ENCODE measurements at regions not wholly inside any gene's neighbourhood (a gene's known extent, or its start where the extent isn't known, plus 50 kb on each side); places are given as distances from the start of the nearest gene placed in this dataset.

GRCh38 chr5:124052201-124052600 is 540.2 kb downstream of the CSNK1G3 start:
- TF ChIP-seq POLR2AphosphoS5 (IDR thresholded peaks at IDR 0.05) (no peak), EP300 (IDR thresholded peaks at IDR 0.05) (no peak), POLR2A (IDR thresholded peaks at IDR 0.05) (no peak)
- TF ChIP-seq, protein P1, sequence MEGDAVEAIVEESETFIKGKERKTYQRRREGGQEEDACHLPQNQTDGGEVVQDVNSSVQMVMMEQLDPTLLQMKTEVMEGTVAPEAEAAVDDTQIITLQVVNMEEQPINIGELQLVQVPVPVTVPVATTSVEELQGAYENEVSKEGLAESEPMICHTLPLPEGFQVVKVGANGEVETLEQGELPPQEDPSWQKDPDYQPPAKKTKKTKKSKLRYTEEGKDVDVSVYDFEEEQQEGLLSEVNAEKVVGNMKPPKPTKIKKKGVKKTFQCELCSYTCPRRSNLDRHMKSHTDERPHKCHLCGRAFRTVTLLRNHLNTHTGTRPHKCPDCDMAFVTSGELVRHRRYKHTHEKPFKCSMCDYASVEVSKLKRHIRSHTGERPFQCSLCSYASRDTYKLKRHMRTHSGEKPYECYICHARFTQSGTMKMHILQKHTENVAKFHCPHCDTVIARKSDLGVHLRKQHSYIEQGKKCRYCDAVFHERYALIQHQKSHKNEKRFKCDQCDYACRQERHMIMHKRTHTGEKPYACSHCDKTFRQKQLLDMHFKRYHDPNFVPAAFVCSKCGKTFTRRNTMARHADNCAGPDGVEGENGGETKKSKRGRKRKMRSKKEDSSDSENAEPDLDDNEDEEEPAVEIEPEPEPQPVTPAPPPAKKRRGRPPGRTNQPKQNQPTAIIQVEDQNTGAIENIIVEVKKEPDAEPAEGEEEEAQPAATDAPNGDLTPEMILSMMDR (IDR thresholded peaks at IDR 0.05): no peak
- H3K36me3 ChIP-seq: no peaks in the 10 kb centered on the region
- no peaks in the 10 kb centered on the region for H3K27me3 ChIP-seq
- no peak overlapping the region for H3K27ac ChIP-seq
- DNase-seq: no peak
- no peaks in the 10 kb centered on the region for H3K9me3 ChIP-seq
- H3K4me3 ChIP-seq: no peak overlapping the region
- intact Hi-C loops (cut with DNase I; ENCODE audit: low total_unique reads): no loop called here
- H3K4me1 ChIP-seq: peaks cover 0 to 8% (median 5%) of the 10 kb centered on the region in 4 donors
- WGBS, 5 donors: 67 to 79% (median 77%) methylated on average over 2 of the region's 2 CpGs

DNA sequence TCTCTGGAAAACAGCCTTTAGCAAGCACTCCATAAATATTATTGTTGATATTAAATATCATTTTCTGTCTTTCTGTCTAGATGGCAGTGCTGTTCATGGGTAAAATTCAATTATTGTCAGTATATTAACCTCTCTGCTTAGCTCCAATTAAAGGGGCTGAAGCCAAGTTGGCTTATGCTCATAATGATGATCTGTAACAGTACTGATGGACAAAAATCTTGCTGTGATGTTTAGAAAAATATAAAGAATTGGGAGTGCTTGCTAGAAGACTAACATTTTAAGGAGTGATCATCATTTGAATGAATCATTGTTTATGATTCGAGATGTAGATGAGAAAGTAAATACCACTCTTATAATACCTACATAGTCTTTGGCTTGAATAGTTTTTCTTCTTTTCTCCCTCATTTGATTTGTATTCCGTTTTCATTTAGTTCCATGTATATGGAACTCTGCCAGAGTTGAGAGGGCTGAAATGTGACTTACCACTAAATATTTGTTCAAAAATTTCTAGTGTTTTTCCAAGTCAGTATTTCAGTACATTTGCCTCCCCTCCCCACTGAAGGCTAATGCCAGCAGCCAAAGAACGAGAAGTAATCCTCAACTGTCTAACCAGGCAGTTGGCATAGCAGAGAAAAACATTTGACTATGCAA is 538.3 kb downstream of the CSNK1G3 start:
- Histone ChIP-seq H3K36me3 (no peaks in the 10 kb centered on the region), H3K4me3 (no peak overlapping the region), H3K4me1 (no peaks in the 10 kb centered on the region), H3K27me3 (no peaks in the 10 kb centered on the region), H3K27ac (no peak overlapping the region), H3K9me3 (no peaks in the 10 kb centered on the region)
- TF ChIP-seq EP300 (IDR thresholded peaks at IDR 0.05) (no peak), POLR2AphosphoS5 (IDR thresholded peaks at IDR 0.05) (no peak), POLR2A (IDR thresholded peaks at IDR 0.05) (no peak)
- intact Hi-C loops (cut with DNase I; ENCODE audit: low total_unique reads): no loop called here
- no peak for DNase-seq
- WGBS, 5 donors: 53 to 70% (median 63%) methylated on average over 3 of the region's 3 CpGs

DNA sequence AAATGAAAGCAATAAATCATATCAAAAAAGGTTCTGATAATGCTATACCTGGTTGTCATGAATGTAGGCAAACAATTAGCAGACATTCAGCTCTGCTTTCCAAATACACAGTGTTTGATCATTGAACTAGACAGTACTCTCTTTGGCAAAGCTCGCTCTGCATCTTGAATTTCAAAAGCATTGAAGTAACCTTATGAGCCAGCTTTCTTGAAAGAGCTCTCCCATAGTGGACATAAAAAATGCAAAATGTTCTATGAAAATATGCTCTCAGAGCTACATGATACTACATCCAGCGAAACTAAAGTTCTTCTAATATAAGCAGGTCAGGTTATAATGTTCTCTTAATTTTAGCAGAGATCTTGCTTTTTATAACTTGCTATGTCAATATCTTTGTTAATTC is 533.4 kb downstream of the CSNK1G3 start:
- no peaks in the 10 kb centered on the region for H3K27me3 ChIP-seq
- intact Hi-C loops (cut with DNase I; ENCODE audit: low total_unique reads): no loop called here
- TF ChIP-seq POLR2AphosphoS5 (IDR thresholded peaks at IDR 0.05): no peak
- TF ChIP-seq, protein P1 (IDR thresholded peaks at IDR 0.05): no peak
- TF ChIP-seq POLR2A (IDR thresholded peaks at IDR 0.05): no peak
- no peak for TF ChIP-seq EP300 (IDR thresholded peaks at IDR 0.05)
- WGBS, 5 donors: 88 to 97% (median 95%) methylated on average over 2 of the region's 2 CpGs
- no peak for DNase-seq
- H3K4me1 ChIP-seq: peaks cover 0 to 5% (median 0%) of the 10 kb centered on the region in 4 donors
- H3K36me3 ChIP-seq: no peaks in the 10 kb centered on the region
- no peaks in the 10 kb centered on the region for H3K9me3 ChIP-seq
- H3K27ac ChIP-seq: no peak overlapping the region
- no peak overlapping the region for H3K4me3 ChIP-seq

- Histone ChIP-seq H3K4me3 (no peak overlapping the region), H3K36me3 (no peaks in the 10 kb centered on the region), H3K27ac (no peak overlapping the region), H3K9me3 (no peaks in the 10 kb centered on the region), H3K4me1 (peaks cover 0 to 5% (median 0%) of the 10 kb centered on the region in 4 donors), H3K27me3 (no peaks in the 10 kb centered on the region)
- intact Hi-C loops (cut with DNase I; ENCODE audit: low total_unique reads): no loop called here
- DNase-seq: no peak
- WGBS, 5 donors: 83 to 94% (median 89%) methylated on average over 2 of the region's 2 CpGs
- TF ChIP-seq, protein P1 (IDR thresholded peaks at IDR 0.05): no peak
- TF ChIP-seq POLR2AphosphoS5 (IDR thresholded peaks at IDR 0.05) (no peak), EP300 (IDR thresholded peaks at IDR 0.05) (no peak), POLR2A (IDR thresholded peaks at IDR 0.05) (no peak)
Observed at GRCh38 chr5:124044613-124045012, 532.6 kb downstream of the CSNK1G3 start.

GRCh38 chr5:124043456-124043855 is 531.5 kb downstream of the CSNK1G3 start:
- WGBS, 5 donors: 88 to 100% (median 96%) methylated on average over 1 of the region's 1 CpG
- intact Hi-C loops (cut with DNase I; ENCODE audit: low total_unique reads): no loop called here
- peaks cover 0 to 5% (median 0%) of the 10 kb centered on the region in 4 donors for H3K4me1 ChIP-seq
- no peak overlapping the region for H3K4me3 ChIP-seq
- no peak for DNase-seq
- H3K9me3 ChIP-seq: no peaks in the 10 kb centered on the region
- H3K36me3 ChIP-seq: no peaks in the 10 kb centered on the region
- H3K27me3 ChIP-seq: no peaks in the 10 kb centered on the region
- no peak overlapping the region for H3K27ac ChIP-seq
- TF ChIP-seq, protein P1 (IDR thresholded peaks at IDR 0.05): no peak
- TF ChIP-seq POLR2AphosphoS5 (IDR thresholded peaks at IDR 0.05): no peak
- TF ChIP-seq POLR2A (IDR thresholded peaks at IDR 0.05): no peak
- TF ChIP-seq EP300 (IDR thresholded peaks at IDR 0.05): no peak

Measured in stomach (tissue), 8 donors.